Ascending aorta (tissue), 2 donors: ENCODE measurements at regions not wholly inside any gene's neighbourhood (a gene's known extent, or its start where the extent isn't known, plus 50 kb on each side); places are given as distances from the start of the nearest gene placed in this dataset.

ENCODE experiments used
- DNase-seq, 2 donors: peaks; one replicate each; pipeline ENCODE4 v3.0.0-alpha.2; 2019; ENCODE audit warnings: low spot score in 2 of 2
- H3K27ac ChIP-seq, 2 donors: fragments of 200-600 bp; sonication (generic); one replicate each; pipeline ENCODE4 v1.5.1; 2016 to 2017; ENCODE audit warnings: mild to moderate bottlenecking in 1 of 2
- H3K27me3 ChIP-seq: fragments of 200-600 bp; sonication (generic); one replicate; pipeline ENCODE4 v1.5.1; 2017
- H3K36me3 ChIP-seq, 2 donors: fragments of 200-600 bp; sonication (generic); one replicate each; pipeline ENCODE4 v1.5.1; 2016
- H3K4me1 ChIP-seq, 2 donors: fragments of 200-600 bp; sonication (generic); one replicate each; pipeline ENCODE4 v1.5.1; 2016 to 2017; ENCODE audit warnings: mild to moderate bottlenecking in 1 of 2
- H3K4me3 ChIP-seq, 2 donors: fragments of 200-600 bp; sonication (generic); one replicate each; pipeline ENCODE4 v1.5.1; 2016 to 2017; ENCODE audit warnings: mild to moderate bottlenecking in 1 of 2
- H3K9me3 ChIP-seq, 2 donors: fragments of 200-600 bp; sonication (generic); one replicate each; pipeline ENCODE4 v1.5.1; 2016
- intact Hi-C: fragments of 100-400 bp; cut with DNase I; formaldehyde crosslinking; loops from one replicate; pipeline ENCODE4 v1.15.1; 2023
- TF ChIP-seq, protein P1 (sequence below), 3 experiments: fragments of 200-600 bp in 2 of 3; fragments of 450-650 bp in 1 of 3; sonication (generic) in 2 of 3; IDR thresholded peaks; one replicate each; pipeline ENCODE4 v1.5.1; 2016 to 2019; ENCODE audit warnings: antibody characterized with exemption in 3 of 3, mild to moderate bottlenecking in 1 of 3, moderate library complexity in 1 of 3

DNA sequence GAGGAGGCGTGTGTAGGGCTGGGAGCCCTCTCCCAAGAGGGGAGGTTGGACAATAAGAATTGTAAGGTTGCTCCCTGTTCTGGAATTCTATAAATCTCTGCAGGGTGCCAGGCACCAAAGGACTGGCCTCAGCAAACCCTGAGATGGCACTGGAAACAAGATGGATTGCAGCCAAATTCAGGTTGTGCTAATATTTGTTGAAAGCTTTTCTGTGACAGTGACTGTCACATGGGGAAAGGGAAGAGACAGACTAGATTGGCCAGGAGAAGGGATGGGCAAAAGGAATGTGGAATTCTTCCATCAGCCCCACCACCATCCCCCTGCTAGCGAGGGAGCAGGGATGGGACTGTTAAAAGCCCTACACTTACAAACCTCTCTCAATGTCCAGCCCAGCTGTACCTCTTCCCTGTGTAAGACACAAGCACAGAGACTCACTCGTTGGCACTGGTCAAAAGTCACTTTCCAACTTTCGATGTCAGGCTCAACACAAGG lies 62.4 kb downstream of the SOX9 start:
- intact Hi-C loops, result no loop called here
- no peak overlapping the region for H3K27ac ChIP-seq
- no peak for DNase-seq

DNA sequence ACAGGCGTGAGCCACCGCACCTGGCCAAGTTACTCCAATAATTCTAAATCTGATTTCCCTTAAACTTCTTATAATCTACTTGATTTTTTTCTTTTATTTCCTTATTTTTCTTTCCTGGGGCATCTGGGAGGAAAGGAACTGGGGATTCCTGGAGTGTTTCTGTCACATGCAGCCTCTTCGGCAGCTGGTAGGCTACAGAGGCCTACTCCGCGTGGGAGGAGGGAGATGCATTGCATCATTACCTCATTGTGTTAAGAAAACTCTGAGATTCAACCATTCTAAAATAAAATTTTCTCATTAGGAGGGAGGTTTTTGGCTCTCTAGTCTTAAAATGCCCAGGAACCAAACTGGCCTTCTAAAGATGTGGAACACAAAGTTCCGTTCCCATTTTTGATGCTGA lies 64.0 kb downstream of the SOX9 start:
- no peak overlapping the region for H3K27ac ChIP-seq
- no peak overlapping the region for H3K4me3 ChIP-seq
- TF ChIP-seq, protein P1, sequence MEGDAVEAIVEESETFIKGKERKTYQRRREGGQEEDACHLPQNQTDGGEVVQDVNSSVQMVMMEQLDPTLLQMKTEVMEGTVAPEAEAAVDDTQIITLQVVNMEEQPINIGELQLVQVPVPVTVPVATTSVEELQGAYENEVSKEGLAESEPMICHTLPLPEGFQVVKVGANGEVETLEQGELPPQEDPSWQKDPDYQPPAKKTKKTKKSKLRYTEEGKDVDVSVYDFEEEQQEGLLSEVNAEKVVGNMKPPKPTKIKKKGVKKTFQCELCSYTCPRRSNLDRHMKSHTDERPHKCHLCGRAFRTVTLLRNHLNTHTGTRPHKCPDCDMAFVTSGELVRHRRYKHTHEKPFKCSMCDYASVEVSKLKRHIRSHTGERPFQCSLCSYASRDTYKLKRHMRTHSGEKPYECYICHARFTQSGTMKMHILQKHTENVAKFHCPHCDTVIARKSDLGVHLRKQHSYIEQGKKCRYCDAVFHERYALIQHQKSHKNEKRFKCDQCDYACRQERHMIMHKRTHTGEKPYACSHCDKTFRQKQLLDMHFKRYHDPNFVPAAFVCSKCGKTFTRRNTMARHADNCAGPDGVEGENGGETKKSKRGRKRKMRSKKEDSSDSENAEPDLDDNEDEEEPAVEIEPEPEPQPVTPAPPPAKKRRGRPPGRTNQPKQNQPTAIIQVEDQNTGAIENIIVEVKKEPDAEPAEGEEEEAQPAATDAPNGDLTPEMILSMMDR (IDR thresholded peaks at IDR 0.05), result no peak
- intact Hi-C loops, result no loop called here
- H3K9me3 ChIP-seq, result no peaks in the 10 kb centered on the region
- no peaks in the 10 kb centered on the region for H3K27me3 ChIP-seq
- no peaks in the 10 kb centered on the region for H3K4me1 ChIP-seq
- no peaks in the 10 kb centered on the region for H3K36me3 ChIP-seq
- DNase-seq, result no peak

More for the DNA sequence above, 62.4 kb downstream of the SOX9 start:
- H3K4me1 ChIP-seq, result no peaks in the 10 kb centered on the region
- no peaks in the 10 kb centered on the region for H3K9me3 ChIP-seq
- no peaks in the 10 kb centered on the region for H3K36me3 ChIP-seq
- H3K27me3 ChIP-seq, result no peaks in the 10 kb centered on the region
- H3K4me3 ChIP-seq, result no peak overlapping the region
- TF ChIP-seq, protein P1 (IDR thresholded peaks at IDR 0.05), result no peak

DNA sequence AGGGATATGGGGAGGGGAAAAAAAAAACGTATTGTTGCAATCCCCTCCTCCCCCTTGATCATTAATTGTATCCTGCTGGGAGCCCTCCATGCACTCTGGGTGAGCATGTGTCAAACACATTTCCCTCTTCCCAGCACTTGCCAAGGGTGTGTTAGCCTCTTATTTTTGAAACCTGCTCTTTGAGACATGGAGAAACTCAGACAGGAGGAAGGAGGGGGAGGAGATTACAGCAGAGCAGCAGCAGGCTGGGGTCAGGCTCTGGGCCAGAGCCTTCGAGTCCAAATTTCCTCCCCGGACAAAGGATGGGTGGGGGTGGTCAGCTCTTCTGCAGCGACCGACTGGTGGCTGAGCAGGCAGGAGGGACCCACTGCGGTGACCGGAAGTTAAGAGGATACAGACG lies 64.7 kb downstream of the SOX9 start:
- DNase-seq, result no peak
- H3K4me1 ChIP-seq, result no peaks in the 10 kb centered on the region
- intact Hi-C loops, result no loop called here
- H3K36me3 ChIP-seq, result no peaks in the 10 kb centered on the region
- TF ChIP-seq, protein P1 (IDR thresholded peaks at IDR 0.05), result no peak
- no peak overlapping the region for H3K27ac ChIP-seq
- no peaks in the 10 kb centered on the region for H3K27me3 ChIP-seq
- H3K9me3 ChIP-seq, result no peaks in the 10 kb centered on the region
- no peak overlapping the region for H3K4me3 ChIP-seq

DNA sequence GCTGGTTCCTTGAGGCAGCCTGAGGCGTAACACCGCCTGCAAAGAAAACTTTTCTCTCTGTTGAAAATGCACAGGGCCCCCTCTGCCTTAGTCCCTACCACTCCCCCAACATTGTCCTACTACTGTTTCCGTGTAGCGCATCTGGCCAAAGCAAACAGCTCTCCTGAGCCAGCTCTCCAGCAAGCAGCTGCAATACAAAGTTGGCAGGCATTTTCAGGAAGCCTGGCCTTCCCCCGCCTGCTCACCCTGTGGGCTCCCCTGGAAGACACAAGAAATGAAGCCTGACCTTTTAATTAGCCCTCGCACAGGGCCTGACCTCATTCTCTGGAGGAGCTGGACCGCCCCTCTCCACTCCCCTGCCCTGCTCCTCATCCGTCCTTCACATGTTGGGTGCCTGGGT lies 66.7 kb downstream of the SOX9 start:
- Histone ChIP-seq H3K4me1 (no peaks in the 10 kb centered on the region), H3K27me3 (no peaks in the 10 kb centered on the region), H3K9me3 (no peaks in the 10 kb centered on the region), H3K36me3 (no peaks in the 10 kb centered on the region), H3K27ac (no peak overlapping the region), H3K4me3 (no peak overlapping the region)
- TF ChIP-seq, protein P1 (IDR thresholded peaks at IDR 0.05), result no peak
- intact Hi-C loops, result no loop called here
- peak in 1 of 2 donors; percentile 65 for DNase-seq

DNA sequence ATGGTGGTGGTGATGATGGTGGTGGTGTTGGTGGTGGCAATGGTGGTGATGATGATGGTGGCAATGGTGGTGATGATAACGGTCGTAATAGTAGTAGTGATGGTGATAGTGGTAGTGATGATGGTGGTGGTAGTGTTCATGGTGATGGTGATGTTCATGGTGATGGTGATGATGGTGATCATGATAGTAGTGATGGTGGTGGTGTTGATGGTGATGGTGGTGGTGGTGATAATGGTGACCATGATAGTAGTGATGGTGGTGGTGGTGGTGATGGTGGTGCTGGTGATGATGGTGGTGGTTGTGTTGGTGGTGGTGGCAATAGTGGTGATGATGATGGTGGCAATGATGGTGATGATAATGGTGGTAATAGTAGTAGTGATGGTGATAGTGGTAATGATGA lies 68.0 kb downstream of the SOX9 start:
- Histone ChIP-seq H3K9me3 (no peaks in the 10 kb centered on the region), H3K27me3 (no peaks in the 10 kb centered on the region), H3K4me3 (no peak overlapping the region), H3K27ac (no peak overlapping the region), H3K36me3 (no peaks in the 10 kb centered on the region), H3K4me1 (no peaks in the 10 kb centered on the region)
- TF ChIP-seq, protein P1 (IDR thresholded peaks at IDR 0.05), result no peak
- no peak for DNase-seq
- intact Hi-C loops, result no loop called here
